GM12891 (cell line): ENCODE measurements at regions not wholly inside any gene's neighbourhood (a gene's known extent, or its start where the extent isn't known, plus 50 kb on each side); places are given as distances from the start of the nearest gene placed in this dataset.

Experiments used
- POLR2A ChIP-seq: IDR thresholded peaks from 2 replicates; pipeline ENCODE4 v1.6.1; 2011; ENCODE audit warnings: low read depth, low read length, control low read depth
- POLR2AphosphoS5 ChIP-seq: IDR thresholded peaks from 2 replicates; pipeline ENCODE4 v1.6.1; 2011; ENCODE audit warnings: low read depth, low read length, control low read depth

DNA sequence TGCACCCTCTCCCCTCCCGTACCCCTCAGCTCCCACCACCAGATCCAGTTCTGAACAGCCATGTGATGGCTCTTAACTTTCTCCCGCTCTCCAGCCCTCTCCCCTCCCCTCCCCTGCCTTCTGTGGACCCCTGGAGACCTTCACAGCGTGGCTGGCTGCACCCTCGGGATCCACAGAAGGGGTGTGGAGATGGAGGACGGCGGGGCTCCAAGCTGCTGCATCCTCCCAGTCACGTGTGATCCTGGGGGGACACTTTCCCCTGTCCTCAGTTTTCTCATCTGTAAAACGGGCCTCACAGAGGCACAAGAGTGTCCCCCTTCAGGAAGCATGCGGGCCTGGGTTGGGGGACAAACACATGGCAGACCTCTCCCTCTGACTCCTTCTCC, 276.0 kb upstream of the MVB12B start:
- TF ChIP-seq POLR2AphosphoS5: no peak
- TF ChIP-seq POLR2A: no peak
